A549 (cell line): ENCODE measurements at regions not wholly inside any gene's neighbourhood (a gene's known extent, or its start where the extent isn't known, plus 50 kb on each side); places are given as distances from the start of the nearest gene placed in this dataset.

ENCODE experiments used
- BHLHE40 ChIP-seq: IDR thresholded peaks from 2 replicates; pipeline ENCODE4 v1.6.1; 2012; ENCODE audit warnings: low read depth, low read length, inconsistent platforms
- JUN ChIP-seq, 2 experiments: fragments of >200 bp; sonication (Bioruptor Twin); formaldehyde crosslinking; IDR thresholded peaks; 2 replicates in 1 of 2; 3 replicates in 1 of 2; pipeline ENCODE4 v1.6.1; 2016 to 2017
- KDM1A ChIP-seq: fragments of 200-600 bp; sonication (generic); IDR thresholded peaks from 2 replicates; pipeline ENCODE4 v1.6.1; 2016; ENCODE audit warnings: low read depth, mild to moderate bottlenecking
- MYC ChIP-seq: IDR thresholded peaks from 2 replicates; pipeline ENCODE4 v1.6.1; 2012; ENCODE audit warnings: mild to moderate bottlenecking, inconsistent platforms, low read length, improper control_type of control experiment, borderline replicate concordance
- POLR2A ChIP-seq: IDR thresholded peaks from 2 replicates; pipeline ENCODE4 v1.6.1; 2012; ENCODE audit warnings: mild to moderate bottlenecking, low read length
- RCOR1 ChIP-seq: fragments of 150-350 bp; IDR thresholded peaks from 2 replicates; pipeline ENCODE4 v1.6.1; 2014; ENCODE audit warnings: antibody characterized with exemption, low read length, low read depth
- SMC3 ChIP-seq: fragments of >200 bp; sonication (Bioruptor Twin); formaldehyde crosslinking; IDR thresholded peaks from 3 replicates; pipeline ENCODE4 v1.6.1; 2018; ENCODE audit warnings: inconsistent platforms
- ZSCAN20 ChIP-seq: fragments of 250-450 bp; sonication (Bioruptor Pico); IDR thresholded peaks from 2 replicates; pipeline ENCODE4 v1.8.0; 2022; ENCODE audit warnings: mild to moderate bottlenecking, moderate library complexity
- TF ChIP-seq, protein P1 (sequence below): fragments of >200 bp; sonication (Bioruptor Twin); formaldehyde crosslinking; IDR thresholded peaks from 3 replicates; pipeline ENCODE4 v1.5.1; 2016
- TF ChIP-seq, protein P2 (sequence below): IDR thresholded peaks from 2 replicates; pipeline ENCODE4 v1.6.1; 2012; ENCODE audit warnings: low read depth, borderline replicate concordance
- TF ChIP-seq, protein P3 (sequence below): fragments of 450-650 bp; IDR thresholded peaks from 2 replicates; pipeline ENCODE4 v1.6.1; 2014; ENCODE audit warnings: antibody characterized with exemption

DNA sequence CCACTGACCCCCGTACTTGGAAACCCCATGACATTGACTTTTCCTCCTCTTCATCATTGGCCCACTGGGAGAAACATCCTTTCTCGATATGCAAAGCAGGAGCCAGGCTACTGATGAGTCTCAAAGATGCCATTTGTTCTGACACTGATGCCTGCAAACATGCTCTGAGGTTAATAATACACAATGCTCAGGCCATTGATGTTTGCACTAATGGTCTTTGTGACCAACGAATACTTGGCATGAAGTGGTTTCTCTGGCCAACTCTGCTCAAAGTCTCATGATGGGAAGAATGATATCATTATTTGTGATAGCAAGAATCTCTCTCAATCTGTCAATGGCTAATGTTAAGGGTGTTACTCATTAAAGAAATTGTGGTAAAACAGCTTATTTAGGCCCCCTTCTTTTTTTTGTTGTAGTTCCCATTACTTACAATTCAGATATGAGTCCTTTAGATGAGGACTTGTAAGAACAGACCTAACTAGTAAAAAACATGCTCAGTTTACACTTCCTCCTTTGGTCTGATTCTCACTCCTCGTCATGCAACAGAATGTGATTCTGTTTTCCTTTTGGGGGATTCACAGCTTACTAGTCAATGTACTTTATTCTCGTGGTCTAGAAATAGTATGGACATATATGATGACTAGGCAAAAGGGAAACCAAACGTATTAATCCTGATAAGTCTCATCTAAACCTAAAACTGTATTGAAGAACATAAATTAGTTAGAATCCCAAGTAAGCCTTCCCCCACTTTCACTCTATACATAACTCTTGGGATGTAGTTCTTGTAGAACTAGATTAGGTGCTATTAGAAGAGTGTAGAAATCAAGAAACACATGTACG is 488.8 kb upstream of the DPPA4 start:
- TF ChIP-seq POLR2A = no peak
- TF ChIP-seq, protein P1, sequence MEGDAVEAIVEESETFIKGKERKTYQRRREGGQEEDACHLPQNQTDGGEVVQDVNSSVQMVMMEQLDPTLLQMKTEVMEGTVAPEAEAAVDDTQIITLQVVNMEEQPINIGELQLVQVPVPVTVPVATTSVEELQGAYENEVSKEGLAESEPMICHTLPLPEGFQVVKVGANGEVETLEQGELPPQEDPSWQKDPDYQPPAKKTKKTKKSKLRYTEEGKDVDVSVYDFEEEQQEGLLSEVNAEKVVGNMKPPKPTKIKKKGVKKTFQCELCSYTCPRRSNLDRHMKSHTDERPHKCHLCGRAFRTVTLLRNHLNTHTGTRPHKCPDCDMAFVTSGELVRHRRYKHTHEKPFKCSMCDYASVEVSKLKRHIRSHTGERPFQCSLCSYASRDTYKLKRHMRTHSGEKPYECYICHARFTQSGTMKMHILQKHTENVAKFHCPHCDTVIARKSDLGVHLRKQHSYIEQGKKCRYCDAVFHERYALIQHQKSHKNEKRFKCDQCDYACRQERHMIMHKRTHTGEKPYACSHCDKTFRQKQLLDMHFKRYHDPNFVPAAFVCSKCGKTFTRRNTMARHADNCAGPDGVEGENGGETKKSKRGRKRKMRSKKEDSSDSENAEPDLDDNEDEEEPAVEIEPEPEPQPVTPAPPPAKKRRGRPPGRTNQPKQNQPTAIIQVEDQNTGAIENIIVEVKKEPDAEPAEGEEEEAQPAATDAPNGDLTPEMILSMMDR = no peak
- TF ChIP-seq BHLHE40 = no peak
- no peak for TF ChIP-seq KDM1A
- TF ChIP-seq ZSCAN20 (CRISPR knock-in tag) = no peak
- TF ChIP-seq JUN (IDR thresholded peaks at IDR 0.05) = no peak
- TF ChIP-seq, protein P2, sequence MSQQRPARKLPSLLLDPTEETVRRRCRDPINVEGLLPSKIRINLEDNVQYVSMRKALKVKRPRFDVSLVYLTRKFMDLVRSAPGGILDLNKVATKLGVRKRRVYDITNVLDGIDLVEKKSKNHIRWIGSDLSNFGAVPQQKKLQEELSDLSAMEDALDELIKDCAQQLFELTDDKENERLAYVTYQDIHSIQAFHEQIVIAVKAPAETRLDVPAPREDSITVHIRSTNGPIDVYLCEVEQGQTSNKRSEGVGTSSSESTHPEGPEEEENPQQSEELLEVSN = no peak
- TF ChIP-seq, protein P3, sequence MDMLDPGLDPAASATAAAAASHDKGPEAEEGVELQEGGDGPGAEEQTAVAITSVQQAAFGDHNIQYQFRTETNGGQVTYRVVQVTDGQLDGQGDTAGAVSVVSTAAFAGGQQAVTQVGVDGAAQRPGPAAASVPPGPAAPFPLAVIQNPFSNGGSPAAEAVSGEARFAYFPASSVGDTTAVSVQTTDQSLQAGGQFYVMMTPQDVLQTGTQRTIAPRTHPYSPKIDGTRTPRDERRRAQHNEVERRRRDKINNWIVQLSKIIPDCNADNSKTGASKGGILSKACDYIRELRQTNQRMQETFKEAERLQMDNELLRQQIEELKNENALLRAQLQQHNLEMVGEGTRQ = no peak
- TF ChIP-seq MYC = no peak
- no peak for TF ChIP-seq SMC3
- no peak for TF ChIP-seq RCOR1
